ENCODE measurements at regions not wholly inside any gene's neighbourhood (a gene's known extent, or its start where the extent isn't known, plus 50 kb on each side); places are given as distances from the start of the nearest gene placed in this dataset.

DNA sequence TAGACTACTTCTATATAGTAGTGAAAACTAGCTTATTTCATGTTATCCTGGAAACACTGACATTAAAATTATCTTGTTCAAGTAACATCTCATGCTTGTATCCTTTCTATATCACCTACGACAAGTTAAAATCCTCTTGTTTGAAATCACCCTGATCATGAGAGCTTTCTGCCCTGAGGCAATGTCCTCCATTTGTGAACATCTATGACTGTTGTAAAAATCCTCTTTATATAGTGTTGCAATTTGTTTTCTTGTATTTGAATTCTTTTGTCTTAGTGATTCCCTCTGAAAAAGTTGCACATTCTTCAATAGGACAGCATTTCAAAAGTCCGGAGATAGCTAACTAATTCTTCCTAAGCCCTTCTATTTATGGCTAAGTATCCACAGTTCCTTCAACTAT, 480.3 kb downstream of the NSUN3 start:
- TF ChIP-seq, protein P1, sequence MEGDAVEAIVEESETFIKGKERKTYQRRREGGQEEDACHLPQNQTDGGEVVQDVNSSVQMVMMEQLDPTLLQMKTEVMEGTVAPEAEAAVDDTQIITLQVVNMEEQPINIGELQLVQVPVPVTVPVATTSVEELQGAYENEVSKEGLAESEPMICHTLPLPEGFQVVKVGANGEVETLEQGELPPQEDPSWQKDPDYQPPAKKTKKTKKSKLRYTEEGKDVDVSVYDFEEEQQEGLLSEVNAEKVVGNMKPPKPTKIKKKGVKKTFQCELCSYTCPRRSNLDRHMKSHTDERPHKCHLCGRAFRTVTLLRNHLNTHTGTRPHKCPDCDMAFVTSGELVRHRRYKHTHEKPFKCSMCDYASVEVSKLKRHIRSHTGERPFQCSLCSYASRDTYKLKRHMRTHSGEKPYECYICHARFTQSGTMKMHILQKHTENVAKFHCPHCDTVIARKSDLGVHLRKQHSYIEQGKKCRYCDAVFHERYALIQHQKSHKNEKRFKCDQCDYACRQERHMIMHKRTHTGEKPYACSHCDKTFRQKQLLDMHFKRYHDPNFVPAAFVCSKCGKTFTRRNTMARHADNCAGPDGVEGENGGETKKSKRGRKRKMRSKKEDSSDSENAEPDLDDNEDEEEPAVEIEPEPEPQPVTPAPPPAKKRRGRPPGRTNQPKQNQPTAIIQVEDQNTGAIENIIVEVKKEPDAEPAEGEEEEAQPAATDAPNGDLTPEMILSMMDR (IDR thresholded peaks at IDR 0.05; ENCODE audit: low read length) = no peak
- TF ChIP-seq EZH2 (IDR thresholded peaks at IDR 0.05; ENCODE audit: borderline replicate concordance, low read length) = no peak
